ENCODE measurements at regions not wholly inside any gene's neighbourhood (a gene's known extent, or its start where the extent isn't known, plus 50 kb on each side); places are given as distances from the start of the nearest gene placed in this dataset.

DNA sequence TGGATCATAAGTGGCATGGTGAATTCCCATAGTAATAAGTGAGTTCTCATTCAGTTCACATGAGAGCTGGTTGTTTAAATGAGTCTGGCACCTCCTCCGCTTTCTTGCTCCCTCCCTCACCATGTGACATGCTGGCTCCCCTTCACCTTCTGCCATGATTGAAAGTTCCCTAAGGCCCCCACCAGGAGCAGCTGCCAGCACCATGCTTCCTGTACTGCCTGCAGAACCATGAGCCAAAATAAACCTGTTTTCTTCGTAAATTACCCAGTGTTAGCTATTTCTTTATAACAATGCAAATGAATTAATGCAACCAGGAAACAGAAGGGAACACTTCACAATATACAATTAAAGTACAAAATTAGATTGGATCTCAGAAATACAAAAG lies 257.0 kb downstream of the MREG start:
- 28% methylated on average over 2 of the region's 2 CpGs for WGBS (ENCODE audit: insufficient coverage, insufficient replicate concordance, low lambda C conversion rate, missing lambda C conversion rate)

DNA sequence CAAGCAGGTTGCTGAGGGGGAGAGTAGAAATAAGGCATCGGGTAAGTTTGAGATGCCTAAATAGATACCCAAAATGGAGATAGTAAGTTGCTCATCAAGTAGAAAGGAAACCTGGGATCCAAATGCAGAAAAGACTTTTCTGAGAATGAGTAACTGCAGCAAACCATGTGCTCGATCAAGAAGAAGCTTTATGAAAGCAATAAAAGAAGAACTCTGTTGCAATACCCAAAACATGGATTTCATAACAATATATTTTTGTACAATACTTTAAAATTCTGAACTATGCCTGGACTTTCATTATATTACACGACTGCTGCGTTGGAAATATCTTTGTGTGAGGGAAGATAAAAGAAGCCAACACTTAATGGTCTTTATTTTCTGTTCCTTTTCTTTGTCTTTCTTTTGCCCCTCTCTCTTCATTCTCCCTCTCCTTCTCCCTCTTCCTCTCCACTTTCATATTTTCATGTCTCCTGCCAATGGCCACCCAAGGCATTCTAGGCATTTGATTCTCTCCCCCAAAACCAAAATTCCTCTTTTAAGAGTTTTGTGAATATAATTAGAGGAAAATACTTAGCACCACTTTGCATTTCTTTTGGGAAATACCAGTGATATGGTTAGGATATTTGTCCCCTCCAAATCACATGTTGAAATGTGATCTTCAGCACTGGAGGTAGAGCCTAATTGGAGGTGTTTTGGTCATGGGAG lies 257.6 kb downstream of the MREG start:
- DNase-seq (ENCODE audit: low read depth, low spot score) (no peak), FAIRE-seq (no peak), ATAC-seq (no peak)
- H3K27me3 ChIP-seq (replicated peaks in 1 of 2; ENCODE audit: control insufficient read depth in 2 of 2, insufficient read depth in 2 of 2, low read length in 1 of 2), result no peaks in the 10 kb centered on the region; a peak in 1 of 4 replicates
- ChIA-PET RAD21 (ENCODE audit: unreplicated experiment) (no interaction called here), POLR2A (no interaction called here), CTCF (interaction anchor here (0.6 kb wide), 1 partner anchor 398 kb away, joined by 3 read pairs; no protein-coding TSS in a partner anchor), SMC1A (ENCODE audit: uncharacterized antibody, unreplicated experiment) (interaction anchor here (1.1 to 1.4 kb wide), 2 partner anchors 19 to 45 kb away, joined by 3 to 4 read pairs; no protein-coding TSS in a partner anchor)
- no peaks in the 10 kb centered on the region for H3K79me2 ChIP-seq (ENCODE audit: control insufficient read depth, insufficient read depth, low read length)
- in situ Hi-C loops (cut with MboI), result no loop called here
- H3K4me2 ChIP-seq (ENCODE audit: control insufficient read depth, insufficient read depth), result no peak overlapping the region
- no peaks in the 10 kb centered on the region for H3K9me3 ChIP-seq (replicated peaks; ENCODE audit: control insufficient read depth, insufficient read depth, low read length)
- intact Hi-C loops (cut with micrococcal nuclease; ENCODE audit: unreplicated experiment), result no loop called here
- no peak overlapping the region for H3K4me3 ChIP-seq
- H3K4me1 ChIP-seq (ENCODE audit: control insufficient read depth, insufficient read depth, low read length), result no peaks in the 10 kb centered on the region
- no peak overlapping the region for H3K27ac ChIP-seq (ENCODE audit: control insufficient read depth, insufficient read depth)
- BruUV-seq (replicated peaks), result no TSS peak
- WGBS (ENCODE audit: insufficient coverage, insufficient replicate concordance, low lambda C conversion rate, missing lambda C conversion rate), result 41% methylated on average over 4 of the region's 4 CpGs
- no peak overlapping the region for H3K9ac ChIP-seq (ENCODE audit: control insufficient read depth, insufficient read depth, low read length)
- H3K36me3 ChIP-seq (ENCODE audit: control insufficient read depth in 2 of 2, insufficient read depth in 2 of 2, low read length in 1 of 2), result no peaks in the 10 kb centered on the region
- no peak overlapping the region for H2AFZ ChIP-seq (ENCODE audit: control insufficient read depth, low read depth, low read length)
- H4K20me1 ChIP-seq (ENCODE audit: control insufficient read depth, insufficient read depth), result no peaks in the 10 kb centered on the region; the same call in 1 of the 2 replicates
- TF ChIP-seq CREB1 (IDR thresholded peaks at IDR 0.05; ENCODE audit: low read depth) (no peak), IRF4 (IDR thresholded peaks at IDR 0.05; ENCODE audit: low read depth, low read length) (no peak), JUNB (IDR thresholded peaks at IDR 0.05) (no peak), EP300 (IDR thresholded peaks at IDR 0.05; ENCODE audit: borderline replicate concordance in 1 of 2, control insufficient read depth in 1 of 2, low read depth in 2 of 2, low read length in 2 of 2) (no peak), RBBP5 (conservative IDR thresholded peaks at IDR 0.05) (no peak), ESRRA (IDR thresholded peaks at IDR 0.05; ENCODE audit: low read length) (no peak), SP1 (IDR thresholded peaks at IDR 0.05; ENCODE audit: low read depth, low read length) (no peak)
- TF ChIP-seq, protein P1, sequence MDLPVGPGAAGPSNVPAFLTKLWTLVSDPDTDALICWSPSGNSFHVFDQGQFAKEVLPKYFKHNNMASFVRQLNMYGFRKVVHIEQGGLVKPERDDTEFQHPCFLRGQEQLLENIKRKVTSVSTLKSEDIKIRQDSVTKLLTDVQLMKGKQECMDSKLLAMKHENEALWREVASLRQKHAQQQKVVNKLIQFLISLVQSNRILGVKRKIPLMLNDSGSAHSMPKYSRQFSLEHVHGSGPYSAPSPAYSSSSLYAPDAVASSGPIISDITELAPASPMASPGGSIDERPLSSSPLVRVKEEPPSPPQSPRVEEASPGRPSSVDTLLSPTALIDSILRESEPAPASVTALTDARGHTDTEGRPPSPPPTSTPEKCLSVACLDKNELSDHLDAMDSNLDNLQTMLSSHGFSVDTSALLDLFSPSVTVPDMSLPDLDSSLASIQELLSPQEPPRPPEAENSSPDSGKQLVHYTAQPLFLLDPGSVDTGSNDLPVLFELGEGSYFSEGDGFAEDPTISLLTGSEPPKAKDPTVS (IDR thresholded peaks at IDR 0.05; ENCODE audit: low read depth, low read length), result no peak
- TF ChIP-seq, protein P2, sequence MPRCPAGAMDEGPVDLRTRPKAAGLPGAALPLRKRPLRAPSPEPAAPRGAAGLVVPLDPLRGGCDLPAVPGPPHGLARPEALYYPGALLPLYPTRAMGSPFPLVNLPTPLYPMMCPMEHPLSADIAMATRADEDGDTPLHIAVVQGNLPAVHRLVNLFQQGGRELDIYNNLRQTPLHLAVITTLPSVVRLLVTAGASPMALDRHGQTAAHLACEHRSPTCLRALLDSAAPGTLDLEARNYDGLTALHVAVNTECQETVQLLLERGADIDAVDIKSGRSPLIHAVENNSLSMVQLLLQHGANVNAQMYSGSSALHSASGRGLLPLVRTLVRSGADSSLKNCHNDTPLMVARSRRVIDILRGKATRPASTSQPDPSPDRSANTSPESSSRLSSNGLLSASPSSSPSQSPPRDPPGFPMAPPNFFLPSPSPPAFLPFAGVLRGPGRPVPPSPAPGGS (IDR thresholded peaks at IDR 0.05; ENCODE audit: borderline replicate concordance, insufficient read depth, low read depth, low read length, poor library complexity, severe bottlenecking), result no peak

More for the DNA sequence above, 257.0 kb downstream of the MREG start:
- no TSS peak for BruUV-seq (replicated peaks)
- ATAC-seq, result no peak
- intact Hi-C loops (cut with micrococcal nuclease; ENCODE audit: unreplicated experiment), result no loop called here
- H3K4me2 ChIP-seq (ENCODE audit: control insufficient read depth, insufficient read depth), result no peak overlapping the region
- no peak for TF ChIP-seq CREB1 (IDR thresholded peaks at IDR 0.05; ENCODE audit: low read depth)
- TF ChIP-seq ZNF274 (IDR thresholded peaks at IDR 0.05; ENCODE audit: insufficient read depth, insufficient read length), result no peak
- TF ChIP-seq RAD51 (IDR thresholded peaks at IDR 0.05), result no peak
- TF ChIP-seq FOXM1 (IDR thresholded peaks at IDR 0.05; ENCODE audit: low read depth, low read length), result no peak
- TF ChIP-seq, protein P3, sequence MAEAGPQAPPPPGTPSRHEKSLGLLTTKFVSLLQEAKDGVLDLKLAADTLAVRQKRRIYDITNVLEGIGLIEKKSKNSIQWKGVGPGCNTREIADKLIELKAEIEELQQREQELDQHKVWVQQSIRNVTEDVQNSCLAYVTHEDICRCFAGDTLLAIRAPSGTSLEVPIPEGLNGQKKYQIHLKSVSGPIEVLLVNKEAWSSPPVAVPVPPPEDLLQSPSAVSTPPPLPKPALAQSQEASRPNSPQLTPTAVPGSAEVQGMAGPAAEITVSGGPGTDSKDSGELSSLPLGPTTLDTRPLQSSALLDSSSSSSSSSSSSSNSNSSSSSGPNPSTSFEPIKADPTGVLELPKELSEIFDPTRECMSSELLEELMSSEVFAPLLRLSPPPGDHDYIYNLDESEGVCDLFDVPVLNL (IDR thresholded peaks at IDR 0.05; ENCODE audit: low read depth, low read length), result no peak
- TF ChIP-seq BMI1 (IDR thresholded peaks at IDR 0.05; ENCODE audit: borderline replicate concordance), result no peak
- TF ChIP-seq RAD21 (IDR thresholded peaks at IDR 0.05; ENCODE audit: insufficient read depth, low read depth, low read length), result no peak
- no peak for TF ChIP-seq BCL11A (IDR thresholded peaks at IDR 0.05; ENCODE audit: low read depth, low read length)
- no peak for TF ChIP-seq PML (IDR thresholded peaks at IDR 0.05; ENCODE audit: low read length)
- H4K20me1 ChIP-seq (ENCODE audit: control insufficient read depth, insufficient read depth), result no peaks in the 10 kb centered on the region; the same call in 1 of the 2 replicates
- ChIA-PET CTCF (no interaction called here), SMC1A (ENCODE audit: uncharacterized antibody, unreplicated experiment) (interaction anchor here (1.1 kb wide), 1 partner anchor 46 kb away, joined by 3 read pairs; no protein-coding TSS in a partner anchor), RAD21 (ENCODE audit: unreplicated experiment) (no interaction called here), POLR2A (no interaction called here)
- no peaks in the 10 kb centered on the region for H3K4me1 ChIP-seq (ENCODE audit: control insufficient read depth, insufficient read depth, low read length)
- no peak for DNase-seq (ENCODE audit: low read depth, low spot score)
- H3K4me3 ChIP-seq, result no peak overlapping the region
- no peak for FAIRE-seq
- no peaks in the 10 kb centered on the region for H3K79me2 ChIP-seq (ENCODE audit: control insufficient read depth, insufficient read depth, low read length)
- H3K9ac ChIP-seq (ENCODE audit: control insufficient read depth, insufficient read depth, low read length), result no peak overlapping the region
- H3K27me3 ChIP-seq (replicated peaks in 1 of 2; ENCODE audit: control insufficient read depth in 2 of 2, insufficient read depth in 2 of 2, low read length in 1 of 2), result no peaks in the 10 kb centered on the region; a peak in 1 of 4 replicates
- H3K36me3 ChIP-seq (ENCODE audit: control insufficient read depth in 2 of 2, insufficient read depth in 2 of 2, low read length in 1 of 2), result no peaks in the 10 kb centered on the region
- in situ Hi-C loops (cut with MboI), result no loop called here
- no peaks in the 10 kb centered on the region for H3K9me3 ChIP-seq (replicated peaks; ENCODE audit: control insufficient read depth, insufficient read depth, low read length)
- no peak overlapping the region for H3K27ac ChIP-seq (ENCODE audit: control insufficient read depth, insufficient read depth)
- H2AFZ ChIP-seq (ENCODE audit: control insufficient read depth, low read depth, low read length), result no peak overlapping the region
